SIG-M5 treated with dmso at 0.1 percent for 504 hours (cell line): ENCODE measurements at regions not wholly inside any gene's neighbourhood (a gene's known extent, or its start where the extent isn't known, plus 50 kb on each side); places are given as distances from the start of the nearest gene placed in this dataset.

Source experiments
- DNase-seq: peaks from one replicate; lab custom pipeline; 2025; ENCODE audit not compliant: unreplicated experiment; lab: John Stamatoyannopoulos, UW

- DNase-seq = no peak
These were observed 73.1 kb upstream of the CXCR4 start for GRCh38 chr2:136191041-136191440.

DNA sequence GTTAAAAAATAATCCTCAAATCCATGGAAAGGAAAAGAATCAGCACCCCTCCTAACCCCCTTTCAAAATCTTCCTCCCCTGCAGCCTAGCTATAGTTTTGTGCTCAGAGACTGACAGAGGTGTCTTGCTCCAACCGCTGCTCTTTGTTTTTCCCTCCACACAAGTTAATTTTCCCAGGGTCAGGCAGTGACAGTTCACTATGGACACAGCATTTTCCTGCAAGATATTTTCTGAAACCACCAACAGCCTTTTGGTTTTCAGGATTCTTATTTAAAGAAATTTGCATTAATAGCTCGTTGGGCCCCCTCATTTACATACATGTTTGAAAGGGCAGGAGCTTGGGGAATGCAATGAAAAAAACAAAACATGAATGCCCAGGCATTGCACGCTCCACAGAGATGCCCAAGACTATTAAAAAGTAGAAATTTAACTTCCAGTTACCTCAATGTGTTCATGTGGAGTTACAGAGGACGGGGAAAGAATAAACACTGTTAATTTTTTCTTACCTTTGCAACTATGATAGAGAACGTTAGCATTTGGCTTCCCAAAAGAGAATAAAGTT is 71.4 kb upstream of the CXCR4 start:
- no peak for DNase-seq

GRCh38 chr2:136188086-136188485 is 70.1 kb upstream of the CXCR4 start:
- DNase-seq = no peak

GRCh38 chr2:136185981-136186776 is 68.2 kb upstream of the CXCR4 start:
- no peak for DNase-seq

DNA sequence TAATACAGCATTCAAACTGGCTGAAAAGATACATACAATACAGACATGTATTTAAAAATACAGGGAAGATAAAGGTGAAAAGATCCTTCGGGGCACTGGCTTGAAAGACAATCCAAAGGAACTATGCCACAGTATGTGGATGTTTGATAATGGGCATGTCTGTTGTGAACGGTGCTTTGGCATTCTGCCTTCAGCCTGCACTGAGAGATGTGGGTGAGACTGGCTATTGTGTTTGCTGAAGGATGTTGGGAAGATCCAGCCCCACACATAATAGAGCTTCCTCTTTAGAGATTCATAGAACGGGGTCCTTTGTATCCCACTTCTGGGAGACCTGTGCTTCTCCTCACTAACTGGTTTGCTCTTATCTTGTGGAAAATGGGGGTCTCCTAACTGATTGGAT is 65.1 kb upstream of the CXCR4 start:
- DNase-seq = no peak

GRCh38 chr2:136182315-136182714 is 64.4 kb upstream of the CXCR4 start:
- DNase-seq = no peak

GRCh38 chr2:136179602-136179975 is 61.6 kb upstream of the CXCR4 start:
- no peak for DNase-seq

DNA sequence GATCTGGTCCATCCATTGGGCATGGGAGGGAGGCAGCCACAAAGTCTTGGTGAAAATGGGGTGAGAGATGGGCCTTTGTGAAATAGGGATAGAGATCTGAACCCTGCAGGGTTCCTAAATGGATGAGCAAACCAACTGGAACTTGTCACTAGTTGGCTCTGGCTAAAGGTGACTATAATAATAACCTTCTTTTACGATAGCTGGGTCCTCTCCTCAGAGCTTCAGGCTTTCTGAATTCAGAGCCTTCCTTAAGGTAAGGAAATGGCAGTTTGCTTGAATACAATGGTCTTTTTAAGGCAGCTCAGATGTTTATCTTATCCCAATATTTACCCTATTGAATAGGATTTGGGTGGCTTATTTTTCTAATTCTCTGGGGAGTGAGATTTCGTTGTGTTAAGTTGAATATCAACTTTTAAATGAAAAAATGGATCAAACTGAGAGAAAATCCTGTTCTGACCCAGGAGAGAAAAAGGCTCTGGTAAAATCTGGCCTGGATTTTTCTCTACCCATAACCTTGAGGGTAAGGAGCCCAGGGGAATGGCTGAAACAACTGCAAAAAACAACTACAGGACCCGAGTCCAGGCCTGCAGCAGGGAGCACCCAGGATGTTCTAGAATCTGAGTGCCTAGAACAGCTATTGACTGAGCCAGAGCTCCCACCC is 61.1 kb upstream of the CXCR4 start:
- no peak for DNase-seq

- no peak for DNase-seq
These were observed 57.9 kb upstream of the CXCR4 start for GRCh38 chr2:136175868-136176267.

DNA sequence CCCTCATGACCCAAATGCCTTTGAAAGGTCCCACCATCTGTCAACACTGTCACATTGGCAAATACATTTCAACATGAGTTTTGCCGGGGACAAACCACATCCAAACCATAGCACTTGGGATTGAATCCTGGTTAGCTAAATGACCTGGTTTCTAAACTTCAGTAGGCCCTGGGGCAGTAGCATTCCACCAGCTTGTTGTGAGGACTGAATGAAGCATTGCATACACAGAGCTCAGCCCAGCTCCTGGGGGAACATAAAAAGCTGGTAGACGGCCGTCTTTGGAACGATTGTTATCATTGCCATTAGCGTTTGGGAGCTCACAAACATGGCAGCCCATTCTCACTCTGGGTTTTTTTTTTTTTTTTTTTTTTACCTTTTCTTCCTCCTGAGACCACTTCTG is 57.5 kb upstream of the CXCR4 start:
- DNase-seq = no peak

DNA sequence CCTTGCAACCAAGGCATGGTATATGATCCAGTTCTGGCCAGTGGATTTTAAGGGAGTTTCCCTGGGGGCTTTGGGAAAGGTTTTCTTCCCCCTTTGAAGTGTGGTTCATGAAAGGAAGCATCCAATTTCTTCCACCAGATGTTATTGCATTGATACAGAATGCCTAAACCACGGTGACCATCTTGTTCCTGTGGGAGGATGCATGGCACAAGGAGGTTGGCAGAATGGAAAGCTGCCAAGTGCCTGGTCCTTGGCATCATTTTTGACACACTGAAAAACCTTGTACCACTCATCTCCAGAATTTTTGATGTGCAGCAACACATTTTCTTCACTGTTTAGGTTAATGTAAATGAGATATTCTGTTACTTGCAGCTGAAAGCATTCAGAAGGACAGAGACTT is 55.2 kb upstream of the CXCR4 start:
- no peak for DNase-seq

- DNase-seq = no peak
These were observed 53.3 kb upstream of the CXCR4 start for GRCh38 chr2:136171223-136171622.

GRCh38 chr2:136168720-136169119 is 50.8 kb upstream of the CXCR4 start:
- peak; percentile 83 for DNase-seq

DNA sequence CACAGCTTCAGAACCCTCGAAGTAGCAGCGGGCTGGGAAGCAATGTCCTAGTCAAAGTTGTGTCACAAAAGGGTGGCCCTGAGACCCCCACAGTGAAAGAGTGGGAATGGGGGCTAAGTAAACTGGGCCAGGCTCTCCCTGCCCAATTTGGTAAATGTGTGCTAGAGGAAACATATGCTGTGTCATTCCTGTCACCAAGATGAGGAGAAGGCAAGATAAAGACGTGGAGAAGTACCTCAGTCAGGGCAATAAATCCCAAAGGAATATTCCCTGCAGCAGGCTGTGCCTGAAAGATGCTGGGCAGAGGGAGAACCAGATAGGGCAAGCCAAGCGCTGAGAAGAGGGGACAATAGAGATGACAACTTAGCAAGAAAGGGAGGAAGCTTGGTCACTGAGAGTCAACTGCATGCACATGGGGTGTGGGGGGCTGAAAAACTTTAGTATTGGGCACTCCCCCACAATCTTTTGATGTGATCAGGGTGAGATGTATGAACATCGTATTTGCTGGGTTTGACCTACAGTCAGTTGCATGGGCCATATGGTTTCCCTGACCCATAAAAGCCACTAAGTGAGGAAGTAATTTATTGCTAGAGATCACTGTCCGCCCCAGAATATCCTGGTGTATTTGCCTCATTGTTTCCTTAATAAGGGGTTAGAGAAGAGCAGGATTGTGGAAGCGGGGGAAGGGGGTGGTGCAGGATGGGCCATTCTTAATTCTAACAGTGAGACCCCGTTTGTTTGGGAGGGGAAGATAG is 49.9 kb upstream of the CXCR4 start:
- DNase-seq = no peak
